ENCODE measurements at regions not wholly inside any gene's neighbourhood (a gene's known extent, or its start where the extent isn't known, plus 50 kb on each side); places are given as distances from the start of the nearest gene placed in this dataset.

- TF ChIP-seq SIN3A (IDR thresholded peaks at IDR 0.05; ENCODE audit: borderline replicate concordance, insufficient read depth, low read length) (no peak), REST (IDR thresholded peaks at IDR 0.05; ENCODE audit: insufficient read depth in 1 of 2, low read depth in 2 of 2, low read length in 2 of 2) (no peak), POLR2AphosphoS5 (IDR thresholded peaks at IDR 0.05; ENCODE audit: low read depth, low read length) (no peak)
These were observed 485.5 kb upstream of the ID2 start for GRCh38 chr2:8196316-8196715.
